HG02623 (cell line): ENCODE measurements at regions not wholly inside any gene's neighbourhood (a gene's known extent, or its start where the extent isn't known, plus 50 kb on each side); places are given as distances from the start of the nearest gene placed in this dataset.

Experiments
- ATAC-seq: cut with Tn5 transposase; IDR thresholded peaks from one replicate; pipeline ENCODE4 v1.9.1; 2021; ENCODE audit warnings: moderate library complexity; ENCODE audit not compliant: unreplicated experiment

DNA sequence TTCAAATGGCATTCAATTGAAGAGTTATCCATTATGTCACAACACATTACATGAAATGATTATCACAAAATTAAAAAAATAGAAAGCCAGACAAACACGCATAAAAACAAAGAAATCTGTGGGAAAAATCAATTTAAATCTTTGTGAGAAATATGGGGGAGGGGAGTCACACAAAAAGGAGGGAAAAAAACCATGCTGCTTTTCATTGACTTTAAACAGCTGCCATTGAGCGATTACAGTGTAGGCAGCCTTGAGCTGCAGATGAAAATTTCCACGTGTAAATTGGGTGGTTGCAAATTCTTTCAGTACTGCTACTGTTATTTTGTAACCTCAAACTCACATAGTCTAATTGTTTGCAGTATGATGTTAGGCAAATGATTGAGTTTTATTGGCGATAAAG, 889.9 kb upstream of the PHF14 start:
- no peak for ATAC-seq

DNA sequence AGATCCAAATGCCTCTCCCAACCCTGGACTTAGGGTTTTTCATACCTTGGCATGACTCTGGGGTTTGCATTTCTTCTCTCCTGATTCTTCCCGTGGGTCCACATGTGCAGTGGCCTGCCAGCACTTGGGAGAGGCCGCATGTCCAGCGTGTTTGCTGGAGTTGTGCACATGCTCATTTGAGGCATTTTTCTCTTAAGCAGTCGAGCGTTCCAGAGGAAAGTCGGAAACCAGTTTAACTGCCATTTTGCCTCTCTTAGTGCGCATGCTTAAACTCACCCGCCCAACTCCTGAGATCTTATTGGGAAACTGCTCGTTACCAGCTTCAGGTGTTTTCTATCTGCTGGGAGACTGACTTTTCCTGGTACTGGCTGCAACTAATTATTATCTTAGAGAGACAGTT, 888.4 kb upstream of the PHF14 start:
- ATAC-seq, result no peak

DNA sequence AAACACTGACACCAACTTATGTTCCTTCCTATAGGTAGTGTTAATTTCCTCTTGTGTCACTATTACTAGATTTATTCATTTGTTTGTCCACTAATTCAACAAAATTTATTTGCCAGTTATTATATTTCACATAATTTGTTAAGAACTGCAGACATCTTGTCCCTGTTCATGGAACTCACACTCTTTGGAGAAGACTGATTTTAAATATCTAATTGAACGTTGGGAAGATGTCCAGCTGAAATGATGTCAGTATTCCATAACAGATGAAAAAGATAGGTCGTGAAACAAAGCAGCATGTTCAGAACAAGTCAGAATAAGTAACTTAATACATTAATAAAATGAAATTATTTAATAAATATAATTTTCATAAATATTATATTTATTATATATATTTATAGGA, 873.1 kb upstream of the PHF14 start:
- ATAC-seq, result no peak

DNA sequence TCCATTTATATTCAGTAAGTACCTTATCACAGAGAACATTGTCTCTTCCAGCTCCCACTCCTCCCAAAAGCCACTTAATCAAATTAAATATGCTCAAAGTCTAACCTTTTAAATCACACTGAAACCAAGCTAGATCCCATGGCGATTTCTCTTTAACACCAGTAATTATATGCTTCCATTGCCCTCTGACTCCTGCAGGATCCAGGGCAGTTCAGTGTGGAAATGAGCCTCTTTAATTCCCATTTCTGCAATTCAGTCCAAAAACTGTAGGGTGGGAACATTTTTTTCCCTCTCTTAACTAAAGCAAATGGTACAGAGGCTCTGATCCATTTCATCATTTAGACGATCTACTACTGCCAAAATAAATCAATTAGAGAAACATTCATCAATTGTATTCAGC, 872.3 kb upstream of the PHF14 start:
- no peak for ATAC-seq

- ATAC-seq, result no peak
Observed at GRCh38 chr7:10104292-10104691, 869.4 kb upstream of the PHF14 start.

- no peak for ATAC-seq
Observed at GRCh38 chr7:10106609-10107008, 867.1 kb upstream of the PHF14 start.

DNA sequence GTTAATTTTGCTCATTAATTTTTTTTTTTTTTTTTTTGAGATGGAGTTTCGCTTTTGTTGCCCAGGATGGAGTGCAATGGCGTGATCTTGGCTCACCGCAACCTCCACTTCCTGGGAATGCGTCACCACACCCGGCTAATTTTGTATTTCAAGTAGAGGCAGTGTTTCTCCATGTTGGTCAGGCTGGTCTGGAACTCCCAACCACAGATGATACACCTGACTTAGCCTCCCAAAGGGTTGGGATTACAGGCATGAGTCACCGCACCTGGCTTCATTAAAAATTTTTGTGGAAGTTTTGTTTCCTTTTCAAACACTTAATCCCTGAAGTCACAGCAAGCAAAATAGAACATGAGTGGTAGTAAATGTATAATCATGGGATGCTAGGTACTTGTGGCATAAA, 857.2 kb upstream of the PHF14 start:
- ATAC-seq, result no peak

DNA sequence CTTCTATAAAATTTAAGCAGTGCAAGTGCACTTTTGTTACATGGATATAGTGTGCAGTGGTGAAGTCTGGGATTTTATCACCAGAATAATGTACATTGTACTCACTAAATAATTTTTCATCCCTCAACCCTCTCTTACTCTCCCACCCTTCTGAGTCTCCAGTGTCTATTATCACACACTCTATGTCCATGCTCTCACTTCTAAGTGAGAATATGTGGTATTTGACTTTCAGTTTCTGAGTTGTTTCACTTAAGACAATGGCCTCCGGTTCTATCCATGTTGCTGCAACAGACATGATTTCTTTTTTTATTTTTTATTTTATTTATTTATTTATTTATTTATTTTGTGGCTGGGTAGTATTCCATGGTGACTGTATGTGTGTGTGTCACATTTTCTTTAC, 855.9 kb upstream of the PHF14 start:
- ATAC-seq, result no peak

DNA sequence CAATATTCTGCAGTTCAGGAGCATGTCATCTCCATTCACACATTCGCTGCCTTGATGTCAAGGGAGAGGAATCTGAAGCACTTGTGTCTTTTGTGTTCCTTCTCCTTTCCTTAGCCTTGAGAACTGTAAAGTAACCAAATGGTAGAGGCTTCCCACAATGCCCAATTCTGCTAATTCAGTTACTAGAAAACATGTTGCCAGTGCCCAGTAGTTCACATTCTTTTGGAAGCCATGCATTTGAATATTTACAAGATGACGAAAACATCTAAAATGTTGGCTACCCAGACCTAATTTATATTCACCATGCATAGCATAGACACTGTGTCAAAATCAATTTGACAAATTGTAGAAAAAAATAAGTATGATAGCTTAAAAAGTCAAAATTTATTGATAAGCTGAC, 852.7 kb upstream of the PHF14 start:
- ATAC-seq, result no peak

DNA sequence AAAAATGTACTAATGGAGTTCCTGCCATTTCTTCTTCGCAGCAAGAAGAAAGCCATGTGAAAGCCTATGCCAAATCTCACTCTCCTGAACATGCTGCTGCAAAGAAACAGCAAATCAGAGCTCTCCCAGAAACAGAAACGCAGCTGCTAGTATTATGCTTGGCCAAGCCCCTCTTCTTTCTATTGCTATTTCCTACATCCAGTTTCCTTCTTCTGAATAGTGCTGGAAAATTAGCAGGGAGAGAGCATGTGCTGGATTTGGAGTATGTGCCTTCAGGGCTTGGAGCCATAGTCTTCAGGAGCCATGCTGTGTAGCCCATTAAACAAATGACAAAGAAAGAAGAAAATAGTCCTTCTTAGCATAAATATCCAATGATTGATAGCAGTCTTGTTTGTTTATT, 852.0 kb upstream of the PHF14 start:
- no peak for ATAC-seq

GRCh38 chr7:10122551-10123100, 851.0 kb upstream of the PHF14 start:
- ATAC-seq, result no peak

GRCh38 chr7:10128748-10129147, 844.9 kb upstream of the PHF14 start:
- no peak for ATAC-seq

- ATAC-seq, result no peak
Observed at GRCh38 chr7:10138087-10138854, 835.4 kb upstream of the PHF14 start.

DNA sequence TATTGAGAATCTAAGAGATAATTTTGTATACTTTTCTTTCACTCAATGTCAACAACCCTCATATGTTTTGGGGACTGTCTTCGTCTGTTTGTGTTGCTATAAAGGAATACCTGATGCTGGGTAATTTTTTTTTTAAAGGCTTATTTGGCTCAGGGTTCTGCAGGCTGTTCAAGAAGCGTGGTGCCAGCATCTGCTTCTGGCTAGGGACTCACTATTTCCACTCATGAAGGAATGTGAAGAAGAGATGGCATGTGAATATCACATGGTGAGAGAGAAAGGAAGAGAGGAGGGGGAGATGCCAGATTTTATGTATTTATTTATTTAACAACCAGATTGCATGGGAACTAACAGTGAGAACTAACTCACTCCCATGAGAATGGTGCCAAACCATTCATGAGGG, 827.4 kb upstream of the PHF14 start:
- ATAC-seq, result no peak

DNA sequence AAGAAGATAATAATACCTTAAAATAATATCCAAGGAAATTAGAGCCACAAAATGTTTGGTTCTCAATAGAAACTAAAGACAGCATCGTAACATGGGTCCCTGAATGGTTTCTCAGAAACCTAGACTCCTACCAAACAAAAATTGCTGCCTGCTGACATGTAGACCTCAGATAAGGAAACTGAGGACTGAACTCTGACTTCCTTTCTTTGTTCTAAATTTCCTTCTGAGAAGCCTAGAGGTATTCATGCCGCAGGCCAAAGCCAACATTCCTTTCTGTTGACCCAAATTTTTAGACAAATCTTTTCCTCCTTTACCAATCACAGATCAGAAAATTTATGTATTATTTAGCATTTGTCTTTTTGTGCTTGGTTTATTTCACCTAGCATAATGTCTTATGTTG, 816.7 kb upstream of the PHF14 start:
- ATAC-seq, result no peak

DNA sequence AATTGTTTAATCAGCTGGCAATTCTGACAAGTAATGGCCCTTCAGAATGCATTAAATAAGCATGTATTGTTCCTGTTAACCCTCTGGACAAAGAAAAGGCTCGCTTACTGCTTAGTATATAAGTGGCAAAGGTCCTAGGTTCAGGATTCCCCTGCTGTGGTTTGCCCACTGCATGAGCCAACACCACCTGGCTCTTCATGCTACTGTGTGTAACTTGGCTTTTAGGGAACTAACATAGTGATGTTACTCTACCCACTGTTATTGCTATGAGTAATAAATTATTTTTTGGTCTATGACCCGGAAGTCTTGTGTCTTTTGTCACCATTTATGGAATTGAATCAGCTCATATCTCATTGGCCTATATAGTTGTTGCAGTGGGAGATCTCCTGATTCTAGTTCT, 791.7 kb upstream of the PHF14 start:
- ATAC-seq, result no peak

GRCh38 chr7:10192074-10192473, 781.6 kb upstream of the PHF14 start:
- no peak for ATAC-seq

- no peak for ATAC-seq
Observed at GRCh38 chr7:10205696-10206095, 768.0 kb upstream of the PHF14 start.

DNA sequence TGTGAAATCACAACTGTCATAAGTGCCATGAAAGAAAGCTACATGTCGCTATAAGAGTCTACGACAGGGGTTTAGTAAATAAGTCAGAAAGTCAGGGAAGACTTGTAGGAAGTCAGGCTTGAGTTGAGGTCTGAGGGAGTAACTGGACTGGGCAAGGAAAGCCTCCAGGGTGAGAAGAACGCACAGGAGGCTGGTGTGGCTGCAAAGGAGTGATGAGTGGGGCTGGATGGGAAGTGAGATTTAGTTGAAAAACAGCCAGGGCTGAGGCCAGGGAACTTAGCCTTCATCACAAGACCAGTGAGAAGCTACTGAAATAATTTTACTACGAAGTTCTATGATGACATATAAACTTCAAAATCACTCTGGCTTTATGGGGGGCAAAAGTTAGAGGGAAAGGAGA, 763.7 kb upstream of the PHF14 start:
- no peak for ATAC-seq

GRCh38 chr7:10211016-10211415, 762.7 kb upstream of the PHF14 start:
- no peak for ATAC-seq

DNA sequence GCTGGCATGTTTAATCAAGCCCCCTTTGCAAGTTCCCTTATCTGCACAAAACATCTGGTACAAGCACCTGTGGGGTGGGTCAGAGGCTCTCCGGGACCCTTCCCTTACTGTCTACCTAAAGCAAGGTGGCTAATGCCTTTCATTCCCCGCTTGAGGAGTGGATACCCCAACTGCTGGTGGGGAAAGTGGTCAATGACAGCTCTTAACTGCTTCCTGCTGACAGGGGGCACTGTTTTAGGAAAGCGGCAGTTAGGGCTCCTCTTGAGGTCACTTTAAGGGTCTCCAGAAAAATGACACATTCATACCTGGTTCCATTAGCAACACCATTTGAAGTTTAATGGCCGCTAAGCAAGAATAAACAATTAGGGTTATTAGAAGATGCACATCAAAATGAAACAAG, 761.8 kb upstream of the PHF14 start:
- no peak for ATAC-seq

GRCh38 chr7:10212649-10213048, 761.0 kb upstream of the PHF14 start:
- ATAC-seq, result no peak

DNA sequence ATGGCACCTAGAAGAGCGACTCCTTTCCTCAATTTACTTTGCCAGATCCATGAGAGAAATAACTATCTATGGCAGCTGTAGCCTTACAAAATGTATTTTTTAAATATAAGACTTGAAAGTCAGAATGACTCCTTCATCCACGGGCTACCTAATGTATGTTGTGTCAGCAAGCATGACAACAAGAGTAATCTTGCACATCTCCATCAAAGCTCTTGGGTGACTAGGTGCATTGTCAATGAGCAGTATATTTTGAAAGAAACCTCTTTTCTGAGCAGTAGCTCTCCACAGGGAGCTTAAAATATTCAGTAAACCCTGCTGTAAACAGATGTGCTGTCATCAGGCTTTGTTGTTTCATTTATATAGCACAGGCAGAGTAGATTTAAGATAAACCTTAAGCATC, 757.2 kb upstream of the PHF14 start:
- no peak for ATAC-seq
